IMR-90 (cell line): ENCODE measurements at regions not wholly inside any gene's neighbourhood (a gene's known extent, or its start where the extent isn't known, plus 50 kb on each side); places are given as distances from the start of the nearest gene placed in this dataset.

Experiments
- ATAC-seq: fragments of 200-7000 bp; cut with Tn5 transposase; 2 replicates; pipeline ENCODE4 v1.9.1; 2020; ENCODE audit warnings: low read depth, mild to moderate bottlenecking, moderate library complexity
- BruUV-seq: library from RNA; stranded (reverse); fragments of 400-500 nt; replicated peaks from 2 replicates; lab custom pipeline; 2021; lab: Mats Ljungman, UMichigan
- CTCF ChIA-PET: fragments of 300-600 bp; formaldehyde crosslinking; extraction: SDS; loops from one replicate; lab custom pipeline; 2021; ENCODE audit warnings: antibody characterized with exemption; lab: Yijun Ruan, JAX
- POLR2A ChIA-PET: fragments of 300-600 bp; sonication (Branson Sonifier 250); formaldehyde crosslinking; loops from one replicate; lab custom pipeline; 2022; ENCODE audit warnings: antibody characterized with exemption; ENCODE audit not compliant: unreplicated experiment; lab: Charles Lee
- DNase-seq: peaks from one replicate; pipeline ENCODE4 v3.0.0; 2013
- H2AFZ ChIP-seq: replicated peaks from 2 replicates; pipeline ENCODE3; 2013; ENCODE audit warnings: low read length, mild to moderate bottlenecking; ENCODE audit not compliant: poor library complexity
- H2AK5ac ChIP-seq: 2 replicates; pipeline ENCODE4 v1.6.1; 2013; ENCODE audit warnings: low read depth, low read length, inconsistent platforms
- H2AK9ac ChIP-seq: replicated peaks from 2 replicates; pipeline ENCODE3; 2013; ENCODE audit warnings: mild to moderate bottlenecking, low read depth, low read length, moderate library complexity; ENCODE audit not compliant: poor library complexity
- H2BK120ac ChIP-seq: 2 replicates; pipeline ENCODE4 v1.6.1; 2013; ENCODE audit warnings: low read depth, low read length, inconsistent platforms
- H2BK15ac ChIP-seq: 3 replicates; pipeline ENCODE4 v1.6.1; 2013; ENCODE audit warnings: low read depth, low read length, inconsistent platforms
- H2BK20ac ChIP-seq: 2 replicates; pipeline ENCODE4 v1.6.1; 2013; ENCODE audit warnings: low read depth, mild to moderate bottlenecking, inconsistent platforms, low read length, moderate library complexity
- H2BK5ac ChIP-seq: 2 replicates; pipeline ENCODE4 v1.6.1; 2013; ENCODE audit warnings: mild to moderate bottlenecking, low read depth, low read length, inconsistent platforms; ENCODE audit not compliant: poor library complexity, severe bottlenecking
- H3K14ac ChIP-seq: replicated peaks from 2 replicates; pipeline ENCODE4 v1.6.1; 2013; ENCODE audit warnings: low read depth, low read length, inconsistent platforms
- H3K18ac ChIP-seq: 2 replicates; pipeline ENCODE4 v1.6.1; 2013; ENCODE audit warnings: low read depth, low read length, control low read depth
- H3K23ac ChIP-seq: 2 replicates; pipeline ENCODE4 v1.6.1; 2013; ENCODE audit warnings: low read depth, low read length, inconsistent platforms
- H3K27ac ChIP-seq: 2 replicates; pipeline ENCODE4 v1.5.1; 2013; ENCODE audit warnings: mild to moderate bottlenecking, control low read depth, low read length; ENCODE audit not compliant: insufficient read depth
- H3K27me3 ChIP-seq: 2 replicates; pipeline ENCODE4 v1.6.1; 2013; ENCODE audit warnings: low read length; ENCODE audit not compliant: control insufficient read depth, insufficient read depth
- H3K36me3 ChIP-seq: 2 replicates; pipeline ENCODE4 v1.6.1; 2013; ENCODE audit warnings: low read length, mixed read lengths; ENCODE audit not compliant: control insufficient read depth, insufficient read depth
- H3K4ac ChIP-seq: 2 replicates; pipeline ENCODE4 v1.6.1; 2013; ENCODE audit warnings: low read depth, low read length, inconsistent platforms
- H3K4me1 ChIP-seq: 2 replicates; pipeline ENCODE4 v1.6.1; 2013; ENCODE audit warnings: low read length, mixed read lengths; ENCODE audit not compliant: control insufficient read depth, insufficient read depth
- H3K4me2 ChIP-seq: 2 replicates; pipeline ENCODE4 v1.6.1; 2013; ENCODE audit warnings: low read depth, mild to moderate bottlenecking, control low read depth, low read length, moderate library complexity
- H3K4me3 ChIP-seq: 2 replicates; pipeline ENCODE4 v1.5.1; 2013; ENCODE audit warnings: low read depth, mild to moderate bottlenecking, control low read depth, low read length, moderate library complexity; ENCODE audit not compliant: insufficient read depth
- H3K56ac ChIP-seq: 2 replicates; pipeline ENCODE4 v1.6.1; 2013; ENCODE audit warnings: low read length, inconsistent platforms; ENCODE audit not compliant: insufficient read depth; ENCODE audit errors: extremely low read depth
- H3K79me1 ChIP-seq, 2 experiments: 2 replicates each; pipeline ENCODE4 v1.6.1; 2013; ENCODE audit warnings: low read length in 2 of 2, inconsistent platforms in 1 of 2, low read depth in 1 of 2
- H3K9ac ChIP-seq: 2 replicates; pipeline ENCODE4 v1.6.1; 2013; ENCODE audit warnings: low read depth, low read length, control low read depth
- H3K9me1 ChIP-seq: 2 replicates; pipeline ENCODE4 v1.6.1; 2013; ENCODE audit warnings: low read length, inconsistent platforms; ENCODE audit not compliant: insufficient read depth
- H3K9me3 ChIP-seq: 2 replicates; pipeline ENCODE4 v1.6.1; 2013; ENCODE audit warnings: low read length; ENCODE audit not compliant: control insufficient read depth, insufficient read depth
- H4K20me1 ChIP-seq: 2 replicates; pipeline ENCODE4 v1.6.1; 2013; ENCODE audit warnings: low read length, inconsistent platforms; ENCODE audit not compliant: insufficient read depth
- H4K5ac ChIP-seq: 2 replicates; pipeline ENCODE4 v1.6.1; 2013; ENCODE audit warnings: mild to moderate bottlenecking, low read depth, low read length, control low read depth
- H4K8ac ChIP-seq, 2 experiments: 2 replicates each; pipeline ENCODE4 v1.6.1; 2013; ENCODE audit warnings: low read depth in 2 of 2, low read length in 2 of 2, control low read depth in 1 of 2, inconsistent platforms in 1 of 2
- H4K91ac ChIP-seq: 2 replicates; pipeline ENCODE4 v1.6.1; 2013; ENCODE audit warnings: low read depth, low read length, inconsistent platforms; ENCODE audit not compliant: insufficient read depth
- BHLHE40 ChIP-seq: fragments of 150-350 bp; IDR thresholded peaks from 2 replicates; pipeline ENCODE4 v1.6.1; 2016; ENCODE audit warnings: mild to moderate bottlenecking, low read depth, low read length
- CEBPB ChIP-seq: IDR thresholded peaks from 2 replicates; pipeline ENCODE4 v1.6.1; 2012; ENCODE audit warnings: low read depth, low read length, improper control_type of control experiment
- CHD1 ChIP-seq: IDR thresholded peaks from 2 replicates; pipeline ENCODE4 v1.6.1; 2012; ENCODE audit warnings: low read depth, low read length, improper control_type of control experiment
- CTCF ChIP-seq: conservative IDR thresholded peaks from 2 replicates; pipeline ENCODE4 v1.5.1; 2012; ENCODE audit warnings: mild to moderate bottlenecking, low read depth, low read length, improper control_type of control experiment
- FOS ChIP-seq: fragments of 150-350 bp; IDR thresholded peaks from 2 replicates; pipeline ENCODE4 v1.6.1; 2016; ENCODE audit warnings: low read depth, low read length
- MAZ ChIP-seq: IDR thresholded peaks from 2 replicates; pipeline ENCODE4 v1.6.1; 2012; ENCODE audit warnings: low read depth, mild to moderate bottlenecking, low read length, improper control_type of control experiment, moderate library complexity, borderline replicate concordance
- NFE2L2 ChIP-seq: fragments of 150-350 bp; IDR thresholded peaks from 2 replicates; pipeline ENCODE4 v1.6.1; 2016; ENCODE audit warnings: low read depth, mild to moderate bottlenecking, low read length
- POLR2A ChIP-seq: IDR thresholded peaks from 2 replicates; pipeline ENCODE4 v1.6.1; 2012; ENCODE audit warnings: mild to moderate bottlenecking, low read depth, low read length
- RCOR1 ChIP-seq: IDR thresholded peaks from 2 replicates; pipeline ENCODE4 v1.6.1; 2012; ENCODE audit warnings: mild to moderate bottlenecking, low read length, improper control_type of control experiment; ENCODE audit not compliant: insufficient replicate concordance
- SMC3 ChIP-seq: fragments of 150-350 bp; IDR thresholded peaks from 2 replicates; pipeline ENCODE4 v1.6.1; 2016; ENCODE audit warnings: low read depth, mild to moderate bottlenecking, antibody characterized with exemption, low read length, moderate library complexity
- USF2 ChIP-seq: fragments of 150-350 bp; IDR thresholded peaks from 2 replicates; pipeline ENCODE4 v1.6.1; 2017; ENCODE audit warnings: mild to moderate bottlenecking, antibody characterized with exemption, low read length, low read depth
- WGBS, 2 experiments: methylation state at CpG; one replicate each; pipeline versions ENCODE4 v1.1.5 to v1.1.7; 2013; ENCODE audit warnings: missing lambda C conversion rate in 2 of 2; ENCODE audit not compliant: insufficient read length in 1 of 2; ENCODE audit errors: extremely low coverage in 2 of 2; 5-methylcytosine and 5-hydroxymethylcytosine counted together
- dilution Hi-C: fragments of 300-500 bp; cut with HindIII; formaldehyde crosslinking; loops from one replicate; pipeline ENCODE4 v1.14.3; 2018; ENCODE audit warnings: low sequenced_read_pairs; ENCODE audit not compliant: unreplicated experiment
- in situ Hi-C: fragments of 300-500 bp; cut with MboI; formaldehyde crosslinking; loops from 3 replicates; pipeline ENCODE4 v1.14.3; 2019; ENCODE audit warnings: low sequenced_read_pairs, inconsistent platforms, mixed read lengths
- intact Hi-C: fragments of 100-400 bp; cut with micrococcal nuclease; formaldehyde crosslinking; loops from 2 replicates; pipeline ENCODE4 v1.10.0; 2022

GRCh38 chr1:197987294-197987693, 70.1 kb downstream of the LHX9 start:
- no peak overlapping the region for H3K14ac ChIP-seq
- no peak for DNase-seq
- H4K91ac ChIP-seq = no peak overlapping the region
- no peak overlapping the region for H3K56ac ChIP-seq
- dilution Hi-C loops = no loop called here
- ChIA-PET POLR2A (no interaction called here), CTCF (no interaction called here)
- in situ Hi-C loops = no loop called here
- no peaks in the 10 kb centered on the region for H3K9me3 ChIP-seq
- H3K27ac ChIP-seq = no peak overlapping the region
- no peak overlapping the region for H2BK120ac ChIP-seq
- no peak overlapping the region for H2AK9ac ChIP-seq
- WGBS, 2 experiments = no CpG with 5 or more reads among the region's 3 CpGs
- H3K23ac ChIP-seq = no peak overlapping the region
- no peak overlapping the region for H3K4ac ChIP-seq
- no peak overlapping the region for H4K8ac ChIP-seq
- no peaks in the 10 kb centered on the region for H3K36me3 ChIP-seq
- H3K4me2 ChIP-seq = no peak overlapping the region
- H2BK20ac ChIP-seq = no peak overlapping the region
- H4K5ac ChIP-seq = no peak overlapping the region
- H2BK15ac ChIP-seq = no peak overlapping the region
- H3K9ac ChIP-seq = no peak overlapping the region
- H4K20me1 ChIP-seq = no peaks in the 10 kb centered on the region
- H3K4me1 ChIP-seq = peaks cover 3% of the 10 kb centered on the region; the same call in 1 of the 2 replicates
- BruUV-seq = no TSS peak
- H3K9me1 ChIP-seq = no peaks in the 10 kb centered on the region
- H2BK5ac ChIP-seq = no peak overlapping the region
- no peak overlapping the region for H2AFZ ChIP-seq
- no peak overlapping the region for H3K4me3 ChIP-seq
- TF ChIP-seq USF2 = no peak
- no peak for TF ChIP-seq CEBPB
- no peak for TF ChIP-seq FOS
- TF ChIP-seq BHLHE40 = no peak
- TF ChIP-seq CTCF = no peak
- TF ChIP-seq MAZ = no peak
- no peak for TF ChIP-seq NFE2L2
- no peak for TF ChIP-seq RCOR1
- TF ChIP-seq SMC3 = no peak
- no peak for TF ChIP-seq CHD1
- TF ChIP-seq POLR2A = no peak
- H2AK5ac ChIP-seq = no peak overlapping the region
- intact Hi-C loops = no loop called here
- no peak overlapping the region for H3K18ac ChIP-seq
- no peaks in the 10 kb centered on the region for H3K27me3 ChIP-seq
- no peaks in the 10 kb centered on the region for H3K79me1 ChIP-seq
- ATAC-seq = no peak
